ENCODE measurements at regions not wholly inside any gene's neighbourhood (a gene's known extent, or its start where the extent isn't known, plus 50 kb on each side); places are given as distances from the start of the nearest gene placed in this dataset.

- no peaks in the 10 kb centered on the region for H3K36me3 ChIP-seq
- no peak for TF ChIP-seq CTCF (IDR thresholded peaks at IDR 0.05; ENCODE audit: low read depth, low read length)
- no peak overlapping the region for H3K27ac ChIP-seq
- H3K9me3 ChIP-seq (ENCODE audit: low read depth), result no peaks in the 10 kb centered on the region
- DNase-seq (ENCODE audit: low read depth in 1 of 2, low spot score in 1 of 2), result no peak
- H3K27me3 ChIP-seq, result no peaks in the 10 kb centered on the region
- H3K4me3 ChIP-seq, result no peak overlapping the region
- no peaks in the 10 kb centered on the region for H3K4me1 ChIP-seq (ENCODE audit: low read depth)
Observed at GRCh38 chr2:198238429-198238828, 434.0 kb downstream of the PLCL1 start.

- Histone ChIP-seq H3K4me1 (ENCODE audit: low read depth) (no peaks in the 10 kb centered on the region), H3K9me3 (ENCODE audit: low read depth) (no peaks in the 10 kb centered on the region), H3K27ac (no peak overlapping the region), H3K4me3 (no peak overlapping the region), H3K36me3 (no peaks in the 10 kb centered on the region), H3K27me3 (no peaks in the 10 kb centered on the region)
- DNase-seq (ENCODE audit: low read depth in 1 of 2, low spot score in 1 of 2), result no peak
- no peak for TF ChIP-seq CTCF (IDR thresholded peaks at IDR 0.05; ENCODE audit: low read depth, low read length)
Observed at GRCh38 chr2:198236338-198236737, 431.9 kb downstream of the PLCL1 start.

- no peaks in the 10 kb centered on the region for H3K36me3 ChIP-seq
- H3K27me3 ChIP-seq, result no peaks in the 10 kb centered on the region
- H3K4me3 ChIP-seq, result no peak overlapping the region
- H3K27ac ChIP-seq, result no peak overlapping the region
- no peaks in the 10 kb centered on the region for H3K4me1 ChIP-seq (ENCODE audit: low read depth)
- H3K9me3 ChIP-seq (ENCODE audit: low read depth), result no peaks in the 10 kb centered on the region
- DNase-seq (ENCODE audit: low read depth in 1 of 2, low spot score in 1 of 2), result no peak
- no peak for TF ChIP-seq CTCF (IDR thresholded peaks at IDR 0.05; ENCODE audit: low read depth, low read length)
Observed at GRCh38 chr2:198232281-198232680, 427.9 kb downstream of the PLCL1 start.

GRCh38 chr2:198231562-198231961 is 427.2 kb downstream of the PLCL1 start:
- Histone ChIP-seq H3K4me3 (no peak overlapping the region), H3K4me1 (ENCODE audit: low read depth) (no peaks in the 10 kb centered on the region), H3K27ac (no peak overlapping the region), H3K36me3 (no peaks in the 10 kb centered on the region), H3K27me3 (no peaks in the 10 kb centered on the region), H3K9me3 (ENCODE audit: low read depth) (no peaks in the 10 kb centered on the region)
- no peak for DNase-seq (ENCODE audit: low read depth in 1 of 2, low spot score in 1 of 2)
- TF ChIP-seq CTCF (IDR thresholded peaks at IDR 0.05; ENCODE audit: low read depth, low read length), result no peak

- no peaks in the 10 kb centered on the region for H3K9me3 ChIP-seq (ENCODE audit: low read depth)
- H3K27ac ChIP-seq, result no peak overlapping the region
- no peak for DNase-seq (ENCODE audit: low read depth in 1 of 2, low spot score in 1 of 2)
- no peak for TF ChIP-seq CTCF (IDR thresholded peaks at IDR 0.05; ENCODE audit: low read depth, low read length)
- H3K4me1 ChIP-seq (ENCODE audit: low read depth), result no peaks in the 10 kb centered on the region
- no peaks in the 10 kb centered on the region for H3K27me3 ChIP-seq
- no peaks in the 10 kb centered on the region for H3K36me3 ChIP-seq
- no peak overlapping the region for H3K4me3 ChIP-seq
Observed at GRCh38 chr2:198220763-198221610, 416.6 kb downstream of the PLCL1 start.

All from cardiac muscle cell (in vitro differentiated cells and primary cell).